Mononuclear cell (primary cell): ENCODE measurements at regions not wholly inside any gene's neighbourhood (a gene's known extent, or its start where the extent isn't known, plus 50 kb on each side); places are given as distances from the start of the nearest gene placed in this dataset.
"Not testable (repeated sequence)": the region's sequence is repeated elsewhere in the genome, so short reads cannot be mapped to it uniquely, and the experiment has no call there.

Experiments
- H3K27me3 ChIP-seq: 2 replicates; pipeline ENCODE4 v1.6.0; 2011; ENCODE audit warnings: low read length, control low read depth; ENCODE audit not compliant: insufficient read depth
- H3K4me1 ChIP-seq: 2 replicates; pipeline ENCODE4 v1.5.1; 2011; ENCODE audit warnings: mild to moderate bottlenecking, low read length, control low read depth; ENCODE audit not compliant: insufficient read depth
- H3K4me3 ChIP-seq: 2 replicates; pipeline ENCODE4 v1.5.1; 2011; ENCODE audit warnings: mild to moderate bottlenecking, low read length, moderate library complexity
- H3K9me3 ChIP-seq: 2 replicates; pipeline ENCODE4 v1.5.1; 2011; ENCODE audit warnings: low read depth, mild to moderate bottlenecking, control low read depth, low read length

GRCh38 chr6:140281236-140281635, 906.8 kb upstream of the CITED2 start:
- Histone ChIP-seq H3K27me3 (no peaks in the 10 kb centered on the region), H3K4me3 (no peak overlapping the region), H3K4me1 (no peaks in the 10 kb centered on the region), H3K9me3 (no peaks in the 10 kb centered on the region)

- no peaks in the 10 kb centered on the region for H3K9me3 ChIP-seq
- H3K4me1 ChIP-seq, result no peaks in the 10 kb centered on the region
- no peak overlapping the region for H3K4me3 ChIP-seq
- no peaks in the 10 kb centered on the region for H3K27me3 ChIP-seq
Observed at GRCh38 chr6:140276719-140277118, 902.3 kb upstream of the CITED2 start.

DNA sequence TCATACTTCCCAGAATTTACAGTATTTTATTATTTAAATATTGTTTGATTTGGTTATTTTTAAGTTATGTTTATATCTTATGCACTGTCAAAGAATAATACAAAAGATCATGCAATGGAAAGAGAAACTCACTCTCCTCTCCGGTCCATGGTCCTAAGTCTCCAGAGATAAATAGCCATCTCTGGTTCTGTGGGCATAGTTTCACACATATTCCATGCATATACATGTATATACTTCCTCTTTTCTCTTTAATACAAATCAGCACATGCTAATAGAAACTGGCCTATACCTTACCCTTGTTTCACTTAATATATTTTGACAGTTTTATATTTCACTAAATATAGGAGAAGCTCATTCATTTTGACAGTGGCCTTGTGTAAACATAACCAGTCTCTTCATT, 901.7 kb upstream of the CITED2 start:
- no peaks in the 10 kb centered on the region for H3K4me1 ChIP-seq
- H3K9me3 ChIP-seq, result no peaks in the 10 kb centered on the region
- no peaks in the 10 kb centered on the region for H3K27me3 ChIP-seq
- no peak overlapping the region for H3K4me3 ChIP-seq

- Histone ChIP-seq H3K4me1 (no peaks in the 10 kb centered on the region), H3K4me3 (no peak overlapping the region), H3K9me3 (no peaks in the 10 kb centered on the region), H3K27me3 (no peaks in the 10 kb centered on the region)
Observed at GRCh38 chr6:140275725-140276124, 901.3 kb upstream of the CITED2 start.

DNA sequence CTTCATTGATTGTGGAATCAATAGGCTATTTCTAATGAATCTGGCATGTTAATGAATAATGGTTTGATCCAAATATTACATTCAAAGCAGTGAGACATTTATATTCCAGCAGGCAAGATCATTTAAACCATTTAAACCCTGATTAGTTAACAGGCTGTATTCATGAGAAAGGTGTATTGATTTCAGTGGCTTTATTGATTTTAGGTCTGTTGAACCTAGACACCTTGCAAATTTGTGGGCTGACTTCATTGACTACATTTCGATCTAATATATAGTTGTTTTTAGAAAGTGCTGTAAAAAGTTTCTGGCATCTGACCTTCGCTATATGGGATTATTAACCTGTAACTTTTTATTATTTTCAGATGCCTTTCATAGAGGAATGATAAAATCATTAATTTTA, 900.1 kb upstream of the CITED2 start:
- Histone ChIP-seq H3K4me3 (no peak overlapping the region), H3K9me3 (no peaks in the 10 kb centered on the region), H3K4me1 (no peaks in the 10 kb centered on the region)

GRCh38 chr6:140271759-140272377, 897.4 kb upstream of the CITED2 start:
- no peak overlapping the region for H3K4me3 ChIP-seq
- no peaks in the 10 kb centered on the region for H3K9me3 ChIP-seq
- no peaks in the 10 kb centered on the region for H3K27me3 ChIP-seq
- no peaks in the 10 kb centered on the region for H3K4me1 ChIP-seq

More for the DNA sequence above, 900.1 kb upstream of the CITED2 start:
- H3K27me3 ChIP-seq, result no peaks in the 10 kb centered on the region

DNA sequence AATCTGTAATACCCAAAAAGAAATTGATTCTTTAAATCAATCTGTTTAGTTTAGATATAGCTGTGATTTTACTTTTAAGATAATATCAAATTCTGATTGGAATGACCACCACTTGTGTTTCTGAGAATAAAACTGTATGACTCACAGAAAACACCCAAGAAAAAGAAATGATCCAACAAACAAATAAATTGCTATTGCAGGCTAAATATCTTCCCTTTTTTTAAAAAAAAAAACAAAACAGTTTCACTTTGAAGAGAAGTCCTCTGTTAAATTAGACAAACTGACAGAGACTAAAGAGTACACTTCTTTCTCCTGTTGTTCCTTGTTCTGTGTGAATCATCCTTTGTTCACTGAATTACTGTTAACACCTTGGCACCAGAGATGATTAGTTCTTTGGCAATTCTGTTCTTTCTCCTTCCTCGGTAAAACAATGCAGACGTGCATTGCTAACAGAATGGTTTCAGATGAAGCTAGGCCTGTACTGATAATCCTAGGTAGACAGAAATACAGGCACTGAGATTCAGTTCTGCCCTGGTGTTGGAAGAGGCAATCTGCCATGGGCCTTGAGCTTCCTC, 895.2 kb upstream of the CITED2 start:
- H3K4me1 ChIP-seq, result no peaks in the 10 kb centered on the region
- no peaks in the 10 kb centered on the region for H3K27me3 ChIP-seq
- H3K9me3 ChIP-seq, result no peaks in the 10 kb centered on the region
- no peak overlapping the region for H3K4me3 ChIP-seq

DNA sequence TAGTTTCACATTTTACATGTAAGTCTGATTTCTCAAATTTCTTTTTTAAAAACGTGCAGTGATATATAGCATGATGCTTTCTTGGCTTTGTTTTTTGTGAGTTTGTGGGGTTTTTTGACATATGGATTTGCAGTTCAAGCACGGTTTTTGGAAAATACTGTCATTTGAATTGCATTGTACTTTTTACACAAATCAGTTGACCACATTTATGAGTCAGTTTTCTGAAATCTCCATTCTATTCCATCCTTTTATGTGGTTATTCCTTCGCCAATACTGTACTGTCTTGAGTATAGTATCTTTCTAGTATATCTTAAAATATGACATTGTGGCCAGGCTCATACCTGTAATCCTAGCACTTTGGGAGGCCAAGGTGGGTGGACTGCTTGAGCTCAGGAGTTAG, 890.0 kb upstream of the CITED2 start:
- Histone ChIP-seq H3K4me1 (no peaks in the 10 kb centered on the region), H3K9me3 (no peaks in the 10 kb centered on the region), H3K4me3 (no peak overlapping the region), H3K27me3 (no peaks in the 10 kb centered on the region)

DNA sequence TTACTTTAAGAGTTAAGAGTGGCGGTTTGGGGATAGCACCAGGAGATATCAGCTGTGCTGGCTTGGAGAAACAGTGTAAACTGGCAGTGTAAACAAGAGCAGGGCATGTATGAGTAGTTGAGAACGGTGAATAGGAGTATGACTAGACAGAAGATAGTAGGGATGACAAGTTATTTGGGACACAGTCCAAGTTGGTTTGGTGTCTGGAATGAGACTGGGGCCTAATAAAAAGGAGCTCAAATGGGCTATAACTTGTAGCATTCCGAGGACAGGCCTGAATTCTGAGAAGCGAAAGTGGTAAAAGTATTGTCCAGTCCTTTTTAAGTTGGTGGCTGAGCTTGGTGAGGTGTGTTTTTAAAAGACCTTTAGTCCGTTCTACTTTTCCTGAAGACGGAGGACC, 883.9 kb upstream of the CITED2 start:
- not testable (repeated sequence) for H3K27me3 ChIP-seq, H3K4me3 ChIP-seq, H3K9me3 ChIP-seq, H3K4me1 ChIP-seq

DNA sequence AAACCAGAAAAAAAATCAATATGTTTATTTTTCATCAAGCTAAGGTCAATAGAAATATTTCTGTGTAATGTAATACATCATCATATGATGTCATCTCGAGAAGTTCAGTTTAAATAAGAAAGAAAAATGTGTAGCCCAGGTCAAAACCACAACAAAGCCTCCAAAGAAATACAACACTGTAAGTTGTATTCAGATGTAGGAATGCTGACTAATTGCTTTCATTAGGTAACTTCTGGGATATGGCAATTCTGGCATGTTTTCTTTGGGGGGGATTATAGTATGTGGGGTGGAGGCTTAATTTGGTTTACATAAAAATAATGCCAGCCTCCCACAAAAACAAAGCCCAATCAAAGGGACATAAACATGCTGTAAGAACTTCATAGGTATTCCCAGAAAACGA, 881.8 kb upstream of the CITED2 start:
- Histone ChIP-seq H3K9me3 (no peaks in the 10 kb centered on the region), H3K27me3 (no peaks in the 10 kb centered on the region), H3K4me3 (no peak overlapping the region), H3K4me1 (no peaks in the 10 kb centered on the region)

- H3K4me3 ChIP-seq, result no peak overlapping the region
- H3K4me1 ChIP-seq, result no peaks in the 10 kb centered on the region
- no peaks in the 10 kb centered on the region for H3K27me3 ChIP-seq
- H3K9me3 ChIP-seq, result no peaks in the 10 kb centered on the region
Observed at GRCh38 chr6:140253096-140253495, 878.6 kb upstream of the CITED2 start.

- Histone ChIP-seq H3K4me1 (no peaks in the 10 kb centered on the region), H3K9me3 (no peaks in the 10 kb centered on the region), H3K27me3 (no peaks in the 10 kb centered on the region), H3K4me3 (no peak overlapping the region)
Observed at GRCh38 chr6:140252099-140252498, 877.7 kb upstream of the CITED2 start.

DNA sequence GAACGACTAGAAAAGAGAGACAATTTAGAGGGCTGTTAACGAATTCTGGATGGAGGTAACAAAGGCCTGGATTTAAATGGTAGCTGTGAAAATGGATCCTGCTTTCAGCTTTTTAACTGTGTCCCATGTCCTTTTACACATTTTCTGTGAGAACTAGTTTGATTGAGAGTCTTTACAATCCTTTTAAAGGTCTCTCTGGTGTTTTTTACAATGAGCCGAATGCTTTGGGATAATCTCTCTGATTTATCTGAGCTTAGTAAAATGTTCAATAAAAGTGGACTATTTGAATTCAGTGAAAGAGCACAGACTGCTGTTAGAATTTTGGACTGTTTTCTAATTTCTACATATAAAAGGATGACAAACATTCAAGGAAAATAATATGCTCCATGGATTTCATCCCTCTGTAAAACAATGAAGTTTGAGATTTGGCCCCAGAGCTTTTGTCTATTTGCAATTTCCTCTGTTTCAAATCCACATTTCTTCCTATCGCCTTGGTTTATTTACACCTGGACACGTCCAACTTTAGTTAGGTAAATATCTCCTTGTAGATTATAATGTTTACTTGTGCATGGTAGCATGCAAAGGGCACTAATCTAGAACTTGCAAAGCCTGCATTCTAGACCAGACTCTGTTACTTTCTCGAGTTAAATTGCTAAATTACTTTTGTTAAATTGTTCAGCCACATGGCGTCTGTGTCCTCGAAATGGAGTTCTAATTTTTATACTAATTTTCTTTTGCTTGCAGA, 871.0 kb upstream of the CITED2 start:
- Histone ChIP-seq H3K9me3 (no peaks in the 10 kb centered on the region), H3K27me3 (no peaks in the 10 kb centered on the region)

GRCh38 chr6:140237251-140237650, 862.8 kb upstream of the CITED2 start:
- Histone ChIP-seq H3K4me3 (no peak overlapping the region), H3K4me1 (no peaks in the 10 kb centered on the region), H3K9me3 (no peaks in the 10 kb centered on the region), H3K27me3 (no peaks in the 10 kb centered on the region)

More for the DNA sequence above, 871.0 kb upstream of the CITED2 start:
- H3K4me1 ChIP-seq, result no peaks in the 10 kb centered on the region
- no peak overlapping the region for H3K4me3 ChIP-seq

DNA sequence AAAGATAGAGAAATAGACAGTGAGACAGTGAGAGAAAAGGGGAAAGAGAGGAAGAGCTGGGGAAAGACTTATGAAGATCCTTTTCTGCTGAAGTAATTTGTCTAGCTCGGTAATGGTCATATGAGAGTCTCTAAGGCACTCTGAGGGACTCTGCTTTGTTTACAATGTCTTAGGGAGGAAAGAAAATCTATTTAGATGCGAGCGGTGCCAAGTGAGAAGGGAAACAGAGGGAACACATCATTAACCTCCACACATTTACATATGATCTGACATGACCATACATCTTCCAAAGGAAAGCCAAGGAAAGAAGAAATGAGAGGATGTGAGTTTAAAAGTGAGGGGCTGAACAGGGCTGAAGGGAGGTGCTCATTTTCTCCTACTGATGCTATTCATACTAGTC, 862.3 kb upstream of the CITED2 start:
- no peak overlapping the region for H3K4me3 ChIP-seq
- H3K9me3 ChIP-seq, result no peaks in the 10 kb centered on the region
- no peaks in the 10 kb centered on the region for H3K4me1 ChIP-seq
- H3K27me3 ChIP-seq, result no peaks in the 10 kb centered on the region

DNA sequence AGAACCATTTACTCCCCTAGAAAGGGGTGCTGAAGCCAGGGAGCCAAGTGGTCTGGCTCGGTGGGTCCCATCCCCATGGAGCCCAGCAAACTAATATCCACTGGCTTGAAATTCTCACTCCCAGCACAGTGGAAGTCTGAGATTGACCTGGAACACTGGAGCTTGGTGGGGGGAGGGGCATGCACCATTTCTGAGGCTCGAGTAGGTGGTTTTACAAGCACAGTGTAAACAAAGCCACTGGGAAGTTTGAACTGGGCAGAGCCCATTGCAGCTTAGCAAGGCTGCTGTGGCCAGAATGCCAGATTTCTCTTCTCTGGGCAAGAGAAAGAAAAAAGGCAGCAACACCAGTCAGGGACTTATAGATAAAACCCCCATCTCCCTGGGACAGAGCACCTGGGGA, 855.8 kb upstream of the CITED2 start:
- Histone ChIP-seq H3K27me3 (no peaks in the 10 kb centered on the region), H3K4me3 (no peak overlapping the region), H3K9me3 (no peaks in the 10 kb centered on the region), H3K4me1 (no peaks in the 10 kb centered on the region)
